Liver (tissue), 8 donors: ENCODE measurements at regions not wholly inside any gene's neighbourhood (a gene's known extent, or its start where the extent isn't known, plus 50 kb on each side); places are given as distances from the start of the nearest gene placed in this dataset.
"Not testable (repeated sequence)": the region's sequence is repeated elsewhere in the genome, so short reads cannot be mapped to it uniquely, and the experiment has no call there.

Experiments
- DNase-seq: peaks from one replicate; pipeline ENCODE4 v3.0.0-alpha.2; 2017; ENCODE audit warnings: low spot score
- H3K27ac ChIP-seq, 2 donors: one replicate each; pipeline ENCODE4 v1.7.0; 2013; ENCODE audit warnings: inconsistent platforms in 2 of 2, low read length in 2 of 2, control low read depth in 1 of 2, low read depth in 1 of 2, mild to moderate bottlenecking in 1 of 2
- H3K27me3 ChIP-seq, 4 donors: one replicate each; pipeline versions ENCODE4 v1.6.1 to v1.7.0; 2013; ENCODE audit warnings: low read length in 3 of 4, inconsistent platforms in 1 of 4, mild to moderate bottlenecking in 1 of 4, moderate library complexity in 1 of 4; ENCODE audit not compliant: control insufficient read depth in 4 of 4, insufficient read depth in 4 of 4
- H3K36me3 ChIP-seq, 4 donors: one replicate each; pipeline versions ENCODE4 v1.6.1 to v1.7.0; 2013; ENCODE audit warnings: low read length in 3 of 4, mild to moderate bottlenecking in 3 of 4, low read depth in 1 of 4, moderate library complexity in 1 of 4; ENCODE audit not compliant: control insufficient read depth in 4 of 4, insufficient read depth in 3 of 4
- H3K4me1 ChIP-seq, 4 donors: one replicate each; pipeline versions ENCODE4 v1.6.1 to v1.7.0; 2013; ENCODE audit warnings: low read length in 3 of 4, mild to moderate bottlenecking in 3 of 4, moderate library complexity in 1 of 4; ENCODE audit not compliant: control insufficient read depth in 4 of 4, insufficient read depth in 4 of 4
- H3K4me3 ChIP-seq, 3 donors: one replicate each; pipeline versions ENCODE4 v1.6.1 to v1.7.0; 2013; ENCODE audit warnings: low read length in 3 of 3, control low read depth in 1 of 3, low read depth in 1 of 3, mild to moderate bottlenecking in 1 of 3
- H3K9ac ChIP-seq, 2 donors: one replicate each; pipeline ENCODE4 v1.7.0; 2013; ENCODE audit warnings: low read length in 2 of 2, mild to moderate bottlenecking in 2 of 2, moderate library complexity in 2 of 2, control low read depth in 1 of 2, low read depth in 1 of 2
- H3K9me3 ChIP-seq, 4 donors: one replicate each; pipeline versions ENCODE4 v1.6.1 to v1.7.0; 2013; ENCODE audit warnings: low read length in 3 of 4; ENCODE audit not compliant: control insufficient read depth in 4 of 4
- CTCF ChIP-seq: fragments of 150-350 bp; IDR thresholded peaks from 2 replicates; pipeline ENCODE4 v1.5.1; 2017; ENCODE audit warnings: improper control_type of control experiment, low read depth, low read length; ENCODE audit not compliant: missing input control
- EGR1 ChIP-seq, 2 donors: IDR thresholded peaks; 2 replicates each; pipeline ENCODE4 v1.6.1; 2016 to 2018; ENCODE audit warnings: antibody characterized with exemption in 2 of 2, low read depth in 2 of 2
- FOXA1 ChIP-seq: IDR thresholded peaks from 2 replicates; pipeline ENCODE4 v1.6.1; 2016; ENCODE audit warnings: antibody characterized with exemption
- FOXA2 ChIP-seq: IDR thresholded peaks from 2 replicates; pipeline ENCODE4 v1.6.1; 2016; ENCODE audit warnings: antibody characterized with exemption
- GABPA ChIP-seq, 2 donors: IDR thresholded peaks in 1 of 2; conservative IDR thresholded peaks in 1 of 2; 2 replicates each; pipeline ENCODE4 v1.6.1; 2016; ENCODE audit warnings: antibody characterized with exemption in 2 of 2, mild to moderate bottlenecking in 1 of 2, moderate library complexity in 1 of 2
- HNF4A ChIP-seq, 2 donors: conservative IDR thresholded peaks; 2 replicates each; pipeline ENCODE4 v1.6.1; 2016; ENCODE audit warnings: antibody characterized with exemption in 2 of 2, mild to moderate bottlenecking in 2 of 2
- HNF4G ChIP-seq: IDR thresholded peaks from 2 replicates; pipeline ENCODE4 v1.6.1; 2016; ENCODE audit warnings: antibody characterized with exemption
- JUND ChIP-seq, 2 donors: IDR thresholded peaks; 2 replicates each; pipeline ENCODE4 v1.6.1; 2016; ENCODE audit warnings: antibody characterized with exemption in 2 of 2
- RAD21 ChIP-seq, 2 donors: IDR thresholded peaks; 2 replicates each; pipeline ENCODE4 v1.6.1; 2016; ENCODE audit warnings: antibody characterized with exemption in 2 of 2, mild to moderate bottlenecking in 2 of 2
- REST ChIP-seq: IDR thresholded peaks from 2 replicates; pipeline ENCODE4 v1.6.1; 2016; ENCODE audit warnings: antibody characterized with exemption, mild to moderate bottlenecking
- RXRA ChIP-seq, 2 donors: IDR thresholded peaks; 2 replicates each; pipeline ENCODE4 v1.6.1; 2017 to 2018; ENCODE audit warnings: antibody characterized with exemption in 2 of 2, mild to moderate bottlenecking in 1 of 2
- SP1 ChIP-seq: IDR thresholded peaks from 2 replicates; pipeline ENCODE4 v1.6.1; 2018; ENCODE audit warnings: antibody characterized with exemption, mild to moderate bottlenecking
- TAF1 ChIP-seq: conservative IDR thresholded peaks from 2 replicates; pipeline ENCODE4 v1.6.1; 2016; ENCODE audit warnings: antibody characterized with exemption, mild to moderate bottlenecking
- YY1 ChIP-seq: IDR thresholded peaks from 2 replicates; pipeline ENCODE4 v1.6.1; 2016; ENCODE audit warnings: antibody characterized with exemption, mild to moderate bottlenecking
- WGBS: extraction: QIAGEN DNeasy Blood & Tissue Kit; methylation state at CpG from one replicate; pipeline ENCODE4 v1.1.7; 2013; 5-methylcytosine and 5-hydroxymethylcytosine counted together
- TF ChIP-seq, protein P1 (sequence below): IDR thresholded peaks from 2 replicates; pipeline ENCODE4 v1.6.1; 2016; ENCODE audit warnings: antibody characterized with exemption
- TF ChIP-seq, protein P2 (sequence below): IDR thresholded peaks from 2 replicates; pipeline ENCODE4 v1.6.1; 2016; ENCODE audit warnings: antibody characterized with exemption
- donor health status: healthy.
- donor health status: healthy.
- donor health status: healthy.
- donor health status: healthy.
- donor health status: healthy.

GRCh38 chr4:28112691-28113335, 1252.2 kb downstream of the STIM2 start:
- H3K36me3 ChIP-seq, DNase-seq, H3K27me3 ChIP-seq, H3K4me1 ChIP-seq, H3K27ac ChIP-seq, H3K4me3 ChIP-seq, H3K9me3 ChIP-seq, H3K9ac ChIP-seq: not testable (repeated sequence)
- WGBS = 89% methylated on average over 29 of the region's 29 CpGs

GRCh38 chr4:28113586-28113985, 1252.9 kb downstream of the STIM2 start:
- WGBS = 87% methylated on average over 16 of the region's 16 CpGs

DNA sequence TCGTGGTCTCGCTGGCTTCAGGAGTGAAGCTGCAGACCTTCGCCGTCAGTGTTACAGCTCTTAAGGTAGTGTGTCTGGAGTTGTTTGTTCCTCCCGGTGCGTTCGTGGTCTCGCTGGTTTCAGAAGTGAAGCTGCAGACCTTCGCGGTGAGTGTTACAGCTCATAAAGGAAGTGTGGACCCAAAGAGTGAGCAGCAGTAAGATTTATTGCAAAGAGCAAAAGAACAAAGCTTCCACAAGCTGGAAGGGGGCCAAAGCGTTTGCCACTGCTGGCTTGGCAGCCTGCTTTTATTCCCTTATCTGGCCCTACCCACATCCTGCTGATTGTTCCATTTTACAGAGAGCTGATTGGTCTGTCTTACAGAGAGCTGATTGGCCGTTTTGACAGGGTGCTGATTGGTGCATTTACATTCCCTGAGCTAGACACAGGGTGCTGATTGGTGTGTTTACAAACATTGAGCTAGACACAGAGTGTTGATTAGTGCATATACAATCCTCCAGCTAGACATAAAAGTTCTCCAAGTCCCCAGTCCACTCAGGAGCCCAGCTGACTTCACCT, 1256.0 kb downstream of the STIM2 start:
- WGBS = 74% methylated on average over 12 of the region's 12 CpGs
- not testable (repeated sequence) for H3K9me3 ChIP-seq, H3K27me3 ChIP-seq, DNase-seq, H3K4me1 ChIP-seq, H3K36me3 ChIP-seq, H3K4me3 ChIP-seq, H3K27ac ChIP-seq, H3K9ac ChIP-seq

More at GRCh38 chr4:28113586-28113985, 1252.9 kb downstream of the STIM2 start:
- not testable (repeated sequence) for H3K4me3 ChIP-seq, H3K9ac ChIP-seq, H3K36me3 ChIP-seq, H3K27me3 ChIP-seq, H3K9me3 ChIP-seq, H3K4me1 ChIP-seq, DNase-seq, H3K27ac ChIP-seq

- no peaks in the 10 kb centered on the region for H3K27me3 ChIP-seq
- no peaks in the 10 kb centered on the region for H3K36me3 ChIP-seq
- WGBS = 76% methylated on average over 61 of the region's 61 CpGs
- H3K27ac ChIP-seq = no peak overlapping the region
- H3K4me1 ChIP-seq = no peaks in the 10 kb centered on the region
- no peak overlapping the region for H3K4me3 ChIP-seq
- no peak for DNase-seq
- H3K9ac ChIP-seq = no peak overlapping the region
- H3K9me3 ChIP-seq = no peaks in the 10 kb centered on the region
- no peak for TF ChIP-seq CTCF
- TF ChIP-seq YY1 = no peak
- TF ChIP-seq EGR1 (IDR thresholded peaks at IDR 0.05; ENCODE audit: low read depth in 2 of 2) = no peak
- TF ChIP-seq RXRA (IDR thresholded peaks at IDR 0.05) = no peak
- TF ChIP-seq TAF1 = no peak
- no peak for TF ChIP-seq SP1
- no peak for TF ChIP-seq HNF4A (conservative IDR thresholded peaks at IDR 0.05)
- TF ChIP-seq, protein P1, sequence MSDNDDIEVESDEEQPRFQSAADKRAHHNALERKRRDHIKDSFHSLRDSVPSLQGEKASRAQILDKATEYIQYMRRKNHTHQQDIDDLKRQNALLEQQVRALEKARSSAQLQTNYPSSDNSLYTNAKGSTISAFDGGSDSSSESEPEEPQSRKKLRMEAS = no peak
- no peak for TF ChIP-seq RAD21 (IDR thresholded peaks at IDR 0.05)
- TF ChIP-seq FOXA1 = no peak
- no peak for TF ChIP-seq FOXA2
- no peak for TF ChIP-seq HNF4G
- TF ChIP-seq, protein P2, sequence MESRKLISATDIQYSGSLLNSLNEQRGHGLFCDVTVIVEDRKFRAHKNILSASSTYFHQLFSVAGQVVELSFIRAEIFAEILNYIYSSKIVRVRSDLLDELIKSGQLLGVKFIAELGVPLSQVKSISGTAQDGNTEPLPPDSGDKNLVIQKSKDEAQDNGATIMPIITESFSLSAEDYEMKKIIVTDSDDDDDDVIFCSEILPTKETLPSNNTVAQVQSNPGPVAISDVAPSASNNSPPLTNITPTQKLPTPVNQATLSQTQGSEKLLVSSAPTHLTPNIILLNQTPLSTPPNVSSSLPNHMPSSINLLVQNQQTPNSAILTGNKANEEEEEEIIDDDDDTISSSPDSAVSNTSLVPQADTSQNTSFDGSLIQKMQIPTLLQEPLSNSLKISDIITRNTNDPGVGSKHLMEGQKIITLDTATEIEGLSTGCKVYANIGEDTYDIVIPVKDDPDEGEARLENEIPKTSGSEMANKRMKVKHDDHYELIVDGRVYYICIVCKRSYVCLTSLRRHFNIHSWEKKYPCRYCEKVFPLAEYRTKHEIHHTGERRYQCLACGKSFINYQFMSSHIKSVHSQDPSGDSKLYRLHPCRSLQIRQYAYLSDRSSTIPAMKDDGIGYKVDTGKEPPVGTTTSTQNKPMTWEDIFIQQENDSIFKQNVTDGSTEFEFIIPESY = no peak
- TF ChIP-seq GABPA (IDR thresholded peaks at IDR 0.05 in 1 of 2, conservative IDR thresholded peaks at IDR 0.05 in 1 of 2) = no peak
- no peak for TF ChIP-seq REST
- no peak for TF ChIP-seq JUND (IDR thresholded peaks at IDR 0.05)
Measured at GRCh38 chr4:28117084-28117682, 1256.5 kb downstream of the STIM2 start.
